ENCODE measurements at regions not wholly inside any gene's neighbourhood (a gene's known extent, or its start where the extent isn't known, plus 50 kb on each side); places are given as distances from the start of the nearest gene placed in this dataset.

DNA sequence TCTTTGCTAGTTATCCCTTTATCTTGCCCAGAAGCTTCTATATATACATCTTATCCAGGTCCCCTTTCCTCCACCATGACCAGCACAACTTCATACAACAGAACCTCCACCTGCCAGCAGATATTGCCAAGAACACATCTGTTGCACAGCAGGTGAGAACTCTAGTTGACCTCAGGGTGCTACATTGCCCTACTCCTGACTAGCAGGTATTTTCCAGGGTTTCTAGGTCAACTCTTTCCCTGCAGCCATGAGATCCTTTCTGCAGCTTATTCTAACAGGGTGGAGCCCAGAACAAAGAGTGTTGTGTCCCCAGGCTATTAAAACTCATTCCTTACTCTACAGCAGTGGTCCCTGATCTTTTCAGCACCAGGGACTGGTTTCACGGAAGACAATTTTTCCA is 319.5 kb downstream of the PRDM2 start:
- TF ChIP-seq, protein P1, sequence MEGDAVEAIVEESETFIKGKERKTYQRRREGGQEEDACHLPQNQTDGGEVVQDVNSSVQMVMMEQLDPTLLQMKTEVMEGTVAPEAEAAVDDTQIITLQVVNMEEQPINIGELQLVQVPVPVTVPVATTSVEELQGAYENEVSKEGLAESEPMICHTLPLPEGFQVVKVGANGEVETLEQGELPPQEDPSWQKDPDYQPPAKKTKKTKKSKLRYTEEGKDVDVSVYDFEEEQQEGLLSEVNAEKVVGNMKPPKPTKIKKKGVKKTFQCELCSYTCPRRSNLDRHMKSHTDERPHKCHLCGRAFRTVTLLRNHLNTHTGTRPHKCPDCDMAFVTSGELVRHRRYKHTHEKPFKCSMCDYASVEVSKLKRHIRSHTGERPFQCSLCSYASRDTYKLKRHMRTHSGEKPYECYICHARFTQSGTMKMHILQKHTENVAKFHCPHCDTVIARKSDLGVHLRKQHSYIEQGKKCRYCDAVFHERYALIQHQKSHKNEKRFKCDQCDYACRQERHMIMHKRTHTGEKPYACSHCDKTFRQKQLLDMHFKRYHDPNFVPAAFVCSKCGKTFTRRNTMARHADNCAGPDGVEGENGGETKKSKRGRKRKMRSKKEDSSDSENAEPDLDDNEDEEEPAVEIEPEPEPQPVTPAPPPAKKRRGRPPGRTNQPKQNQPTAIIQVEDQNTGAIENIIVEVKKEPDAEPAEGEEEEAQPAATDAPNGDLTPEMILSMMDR (IDR thresholded peaks at IDR 0.05) = no peak
- TF ChIP-seq POLR2A (IDR thresholded peaks at IDR 0.05; ENCODE audit: low read depth) (no peak), POLR2AphosphoS5 (IDR thresholded peaks at IDR 0.05) (no peak), EP300 (IDR thresholded peaks at IDR 0.05) (no peak)
